ENCODE measurements at regions not wholly inside any gene's neighbourhood (a gene's known extent, or its start where the extent isn't known, plus 50 kb on each side); places are given as distances from the start of the nearest gene placed in this dataset.

DNA sequence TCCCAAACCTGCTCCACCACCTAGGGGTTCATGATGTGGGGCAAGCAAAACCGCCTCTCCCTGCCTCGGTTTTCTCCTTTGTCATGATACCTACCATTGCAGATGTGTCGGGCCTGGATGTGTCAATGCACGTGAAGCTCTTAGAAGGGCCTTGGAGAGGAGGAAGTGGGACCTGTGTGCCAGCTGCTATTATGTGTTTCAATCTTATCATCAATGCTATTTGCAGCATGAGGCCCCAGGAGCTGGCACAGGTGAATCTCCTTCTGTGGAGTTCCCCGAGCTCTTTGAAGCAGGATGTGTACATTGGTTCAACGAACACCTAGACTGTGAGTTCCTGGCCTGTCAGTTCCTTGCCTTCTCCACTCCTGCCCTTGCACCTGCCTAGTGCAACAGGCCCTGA lies 331.6 kb downstream of the CTTN start:
- Mint-ChIP-seq H3K27me3 (peaks cover 12% of the 10 kb centered on the region), H3K4me3 (no peak overlapping the region), H3K27ac (no peak overlapping the region), H3K36me3 (ENCODE audit: low read depth) (no peaks in the 10 kb centered on the region), H3K4me1 (no peaks in the 10 kb centered on the region)
- DNase-seq (no peak), ATAC-seq (no peak)
- H3K9me3 ChIP-seq (ENCODE audit: control insufficient read depth, low read length, poor library complexity, severe bottlenecking), result no peaks in the 10 kb centered on the region

DNA sequence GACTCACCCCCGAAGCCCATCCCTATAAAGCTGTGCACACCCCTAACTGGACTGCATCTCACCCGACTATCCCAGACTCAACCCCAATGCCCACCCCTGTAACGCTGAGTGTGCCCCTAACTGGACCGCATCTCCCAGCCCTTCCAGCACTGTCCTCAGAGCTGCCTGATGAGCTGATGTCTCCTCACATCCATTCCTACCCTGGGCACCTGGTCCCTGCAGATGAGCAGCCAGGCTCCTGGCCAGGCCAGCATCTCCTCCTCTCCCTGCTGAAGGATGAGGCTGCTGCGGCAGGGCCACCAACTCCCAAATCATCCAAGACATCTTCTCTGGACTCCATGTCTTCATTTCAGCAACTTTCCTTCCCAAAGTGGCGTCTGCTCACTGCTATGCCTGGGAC lies 332.1 kb downstream of the CTTN start:
- no peaks in the 10 kb centered on the region for H3K9me3 ChIP-seq (ENCODE audit: control insufficient read depth, low read length, poor library complexity, severe bottlenecking)

DNA sequence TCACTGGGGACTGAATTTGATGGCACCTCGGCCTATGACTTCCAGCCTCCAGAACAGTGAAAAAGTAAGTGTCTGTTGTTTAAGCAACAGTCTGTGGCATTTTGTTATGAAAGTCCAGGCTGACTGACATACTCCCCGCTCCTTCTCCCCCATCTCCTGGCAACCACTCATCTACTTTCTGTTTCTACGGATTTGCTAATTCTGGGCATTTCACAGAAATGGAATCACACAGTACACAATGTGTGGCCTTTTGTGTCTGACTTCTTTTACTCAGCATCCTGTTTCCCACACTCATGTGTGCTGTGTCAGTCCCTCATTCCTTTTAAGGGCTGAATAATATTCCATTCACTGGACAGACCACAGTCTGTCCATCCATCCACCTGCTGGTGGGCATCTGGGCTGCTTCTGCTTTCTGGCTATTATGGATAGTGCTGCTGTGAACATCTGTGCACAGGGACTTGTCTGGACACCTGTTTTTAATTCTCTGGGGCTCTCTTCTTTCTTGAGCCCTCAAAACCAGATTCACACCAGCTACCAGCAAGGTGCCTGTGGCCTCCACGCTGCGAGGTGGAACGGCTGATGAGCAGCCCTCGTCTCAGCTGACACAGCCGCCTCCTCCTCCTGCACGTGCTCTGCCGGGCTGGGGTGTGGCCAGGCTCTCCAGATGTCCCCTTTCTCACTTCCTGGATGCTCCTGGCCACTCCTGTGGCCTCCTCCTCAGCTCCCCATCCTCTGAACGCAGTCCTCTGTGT lies 333.1 kb downstream of the CTTN start:
- Mint-ChIP-seq H3K27me3 (peaks cover 12% of the 10 kb centered on the region), H3K4me1 (peaks cover 3% of the 10 kb centered on the region), H3K4me3 (no peak overlapping the region), H3K36me3 (ENCODE audit: low read depth) (no peaks in the 10 kb centered on the region), H3K27ac (no peak overlapping the region)
- H3K9me3 ChIP-seq (ENCODE audit: control insufficient read depth, low read length, poor library complexity, severe bottlenecking), result no peaks in the 10 kb centered on the region
- DNase-seq, result no peak
- ATAC-seq, result no peak

More for the DNA sequence above, 332.1 kb downstream of the CTTN start:
- no peak overlapping the region for H3K4me3 Mint-ChIP-seq
- no peak overlapping the region for H3K27ac Mint-ChIP-seq
- DNase-seq (no peak), ATAC-seq (no peak)
- H3K27me3 Mint-ChIP-seq, result peaks cover 12% of the 10 kb centered on the region
- no peaks in the 10 kb centered on the region for H3K36me3 Mint-ChIP-seq (ENCODE audit: low read depth)
- no peaks in the 10 kb centered on the region for H3K4me1 Mint-ChIP-seq

DNA sequence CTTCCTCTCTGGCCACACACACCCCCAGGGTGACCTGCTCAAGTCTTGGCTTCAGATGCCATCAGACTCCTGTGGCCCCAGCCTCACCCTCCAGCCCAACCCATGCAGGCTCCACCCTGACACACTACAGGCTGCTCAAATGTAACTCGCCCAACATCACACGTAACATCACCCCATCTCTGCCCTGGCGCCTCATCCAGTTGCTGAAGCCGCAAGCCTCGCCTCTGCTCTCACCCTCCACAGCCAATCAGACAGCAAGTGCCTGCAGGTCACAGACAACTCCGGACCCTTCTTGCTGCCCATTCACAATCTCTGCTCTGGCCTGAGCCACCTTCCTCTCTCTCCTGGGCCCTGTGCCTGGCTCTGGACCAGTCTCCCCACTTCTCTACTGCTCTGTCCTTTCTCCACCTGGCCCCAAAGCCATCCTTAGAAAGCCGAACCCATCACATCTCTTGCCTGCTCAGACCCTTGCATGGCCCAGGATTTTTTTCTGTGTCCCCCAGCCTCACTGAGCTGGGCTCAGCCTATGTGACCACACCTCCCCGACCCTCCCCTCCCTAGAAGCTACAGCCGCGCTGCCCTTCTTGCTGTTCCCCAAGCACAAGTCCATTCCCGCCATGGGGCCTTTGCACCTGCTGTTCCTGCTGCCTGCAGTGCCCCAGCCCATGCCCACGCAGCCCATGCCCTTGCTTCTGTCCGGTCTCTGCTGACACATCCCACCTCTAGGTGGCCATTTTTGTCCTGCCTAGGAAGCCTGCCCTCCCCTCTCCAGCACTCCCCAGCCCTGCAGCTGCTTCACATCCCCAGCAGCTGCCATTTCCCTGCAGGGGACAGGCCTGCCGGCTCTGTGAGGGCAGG lies 333.9 kb downstream of the CTTN start:
- no peak overlapping the region for H3K27ac Mint-ChIP-seq
- peaks cover 3% of the 10 kb centered on the region for H3K4me1 Mint-ChIP-seq
- peaks cover 13% of the 10 kb centered on the region for H3K27me3 Mint-ChIP-seq
- ATAC-seq (no peak), DNase-seq (no peak)
- no peaks in the 10 kb centered on the region for H3K9me3 ChIP-seq (ENCODE audit: control insufficient read depth, low read length, poor library complexity, severe bottlenecking)
- no peak overlapping the region for H3K4me3 Mint-ChIP-seq
- H3K36me3 Mint-ChIP-seq (ENCODE audit: low read depth), result no peaks in the 10 kb centered on the region

DNA sequence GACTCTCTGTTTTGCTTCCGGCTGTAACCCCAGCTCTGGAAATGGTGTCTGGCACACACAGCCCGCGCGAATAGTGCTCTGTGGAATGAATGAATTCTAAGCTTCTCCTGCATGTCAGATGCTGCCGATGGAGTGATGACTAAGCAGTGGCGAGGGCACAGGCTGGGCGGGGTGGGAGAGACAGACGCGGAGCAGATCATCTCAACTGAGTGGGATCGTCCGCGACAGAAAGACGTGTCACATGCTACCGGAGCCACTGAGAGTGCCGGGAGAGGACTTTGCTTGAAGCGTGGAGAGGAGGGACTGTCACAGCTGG lies 334.5 kb downstream of the CTTN start:
- Mint-ChIP-seq H3K27me3 (peaks cover 18% of the 10 kb centered on the region), H3K4me1 (peaks cover 3% of the 10 kb centered on the region), H3K4me3 (no peak overlapping the region), H3K36me3 (ENCODE audit: low read depth) (no peaks in the 10 kb centered on the region), H3K27ac (no peak overlapping the region)
- H3K9me3 ChIP-seq (ENCODE audit: control insufficient read depth, low read length, poor library complexity, severe bottlenecking), result no peaks in the 10 kb centered on the region
- DNase-seq (no peak), ATAC-seq (no peak)

DNA sequence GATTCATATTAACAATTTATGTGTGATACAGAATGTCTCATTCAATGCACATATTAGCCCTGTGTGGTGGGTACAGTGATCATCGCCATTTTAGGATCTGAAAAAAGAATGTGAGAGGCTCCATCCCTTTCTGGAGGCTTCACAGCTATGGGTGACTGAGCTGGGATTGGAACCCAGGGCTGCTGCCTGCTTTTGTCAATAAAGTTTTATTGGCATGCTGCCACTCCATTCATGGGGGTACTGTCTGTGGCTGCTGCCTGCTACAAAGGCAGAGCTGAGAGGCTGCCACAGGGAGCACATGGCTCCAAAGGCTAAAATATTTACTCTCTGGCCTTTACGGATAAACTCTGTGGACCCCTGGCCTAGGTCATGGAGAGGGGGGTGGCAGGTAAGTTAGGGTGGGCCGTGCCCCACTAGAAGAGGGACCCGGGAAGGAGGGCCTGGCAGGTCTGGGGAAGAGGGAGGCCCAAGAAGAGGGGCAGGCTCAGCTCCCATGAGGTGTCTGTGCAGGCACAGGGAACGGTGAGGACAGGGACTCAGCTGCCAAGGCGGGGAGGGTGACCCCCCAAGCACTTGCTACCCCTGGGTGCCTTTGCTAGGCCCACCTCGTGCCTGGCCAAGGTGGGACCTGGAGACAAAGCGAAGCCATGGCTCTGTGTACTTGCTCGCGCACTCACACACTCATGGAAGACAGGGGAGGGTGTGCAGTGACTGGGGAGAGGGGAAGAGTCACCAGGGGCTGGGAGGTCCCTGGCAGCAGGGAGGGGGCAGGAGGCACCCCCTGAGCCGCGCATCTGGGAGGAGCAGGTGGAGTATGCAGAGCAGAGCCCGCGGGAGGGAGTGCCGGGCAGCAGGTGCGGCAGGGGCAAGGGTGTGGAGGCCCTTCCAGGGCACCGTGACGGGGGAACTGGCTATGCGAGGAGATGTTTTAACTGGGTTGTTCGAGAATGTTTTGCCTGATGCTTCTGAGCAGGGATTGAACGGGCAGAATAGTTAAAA lies 335.3 kb downstream of the CTTN start:
- H3K27ac Mint-ChIP-seq, result no peak overlapping the region
- DNase-seq (no peak), ATAC-seq (no peak)
- peaks cover 18% of the 10 kb centered on the region for H3K27me3 Mint-ChIP-seq
- no peaks in the 10 kb centered on the region for H3K36me3 Mint-ChIP-seq (ENCODE audit: low read depth)
- H3K4me3 Mint-ChIP-seq, result no peak overlapping the region
- peaks cover 3% of the 10 kb centered on the region for H3K4me1 Mint-ChIP-seq
- H3K9me3 ChIP-seq (ENCODE audit: control insufficient read depth, low read length, poor library complexity, severe bottlenecking), result no peaks in the 10 kb centered on the region

DNA sequence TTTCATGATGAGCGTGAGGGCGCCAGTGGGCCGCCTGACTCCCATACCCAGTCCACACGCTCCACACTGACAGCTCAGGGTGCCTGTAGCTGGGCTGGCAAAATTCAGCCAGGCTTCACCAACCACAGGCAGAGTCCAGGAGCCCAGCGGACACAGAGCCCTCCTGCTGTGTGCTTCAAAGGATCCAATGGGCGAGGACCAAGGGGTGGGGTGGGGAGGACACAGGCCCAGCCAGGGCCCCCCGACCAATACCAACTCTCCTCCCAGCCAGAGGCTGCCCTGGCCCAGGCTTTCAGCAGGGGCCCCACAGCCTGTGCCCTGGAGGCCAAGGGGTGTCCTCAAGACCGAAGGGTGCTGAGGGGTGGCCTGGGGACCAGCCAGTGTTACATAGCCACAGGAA lies 336.1 kb downstream of the CTTN start:
- no peak for DNase-seq
- no peak overlapping the region for H3K27ac Mint-ChIP-seq
- no peak overlapping the region for H3K4me3 Mint-ChIP-seq
- H3K9me3 ChIP-seq (ENCODE audit: control insufficient read depth, low read length, poor library complexity, severe bottlenecking), result no peaks in the 10 kb centered on the region
- H3K36me3 Mint-ChIP-seq (ENCODE audit: low read depth), result no peaks in the 10 kb centered on the region
- ATAC-seq, result no peak
- H3K27me3 Mint-ChIP-seq, result peaks cover 18% of the 10 kb centered on the region
- H3K4me1 Mint-ChIP-seq, result peaks cover 3% of the 10 kb centered on the region

DNA sequence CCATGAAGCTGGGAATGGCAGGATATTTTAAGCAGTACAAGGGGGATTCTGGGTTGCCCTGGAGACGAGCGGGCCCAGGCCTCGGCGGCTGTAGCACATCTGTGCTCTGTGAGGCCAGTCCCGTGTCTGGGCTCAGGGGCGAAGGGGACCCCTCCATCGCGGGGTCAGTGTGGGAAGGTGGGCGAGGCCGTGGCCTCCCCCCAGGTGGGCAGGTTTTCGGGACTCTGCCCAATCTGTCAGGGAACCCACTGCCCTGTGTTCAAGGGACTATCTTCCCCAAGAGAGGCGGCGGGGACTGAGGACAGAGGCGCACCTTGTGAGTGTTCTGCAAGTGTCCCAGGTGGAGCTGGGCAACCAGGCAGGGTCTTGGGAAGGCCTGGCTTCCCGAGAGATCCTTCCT lies 336.6 kb downstream of the CTTN start:
- Mint-ChIP-seq H3K4me1 (peaks cover 3% of the 10 kb centered on the region), H3K4me3 (no peak overlapping the region), H3K27me3 (peaks cover 18% of the 10 kb centered on the region), H3K27ac (no peak overlapping the region), H3K36me3 (ENCODE audit: low read depth) (no peaks in the 10 kb centered on the region)
- H3K9me3 ChIP-seq (ENCODE audit: control insufficient read depth, low read length, poor library complexity, severe bottlenecking), result no peaks in the 10 kb centered on the region
- DNase-seq (no peak), ATAC-seq (no peak)

DNA sequence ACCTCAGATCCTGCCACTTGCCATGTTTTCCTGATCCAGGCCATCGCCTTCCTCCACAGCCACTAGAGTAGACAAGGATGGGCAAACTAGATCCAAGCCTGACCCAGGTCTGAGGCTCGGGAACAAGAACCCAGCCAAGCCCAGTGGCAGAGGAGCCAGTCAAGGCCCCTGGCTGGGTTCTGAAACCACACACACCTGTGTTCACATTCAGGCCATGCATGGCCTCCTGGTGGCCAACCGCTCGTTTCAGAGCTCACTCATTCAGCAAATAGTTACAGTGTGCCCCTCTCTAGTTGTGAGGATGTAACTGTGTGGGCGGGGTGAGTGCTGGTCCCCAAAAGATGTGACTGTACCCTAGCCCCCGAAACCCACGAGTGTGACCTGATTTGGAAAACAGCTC lies 337.6 kb downstream of the CTTN start:
- Mint-ChIP-seq H3K27ac (no peak overlapping the region), H3K4me3 (no peak overlapping the region), H3K27me3 (peaks cover 12% of the 10 kb centered on the region), H3K36me3 (ENCODE audit: low read depth) (no peaks in the 10 kb centered on the region), H3K4me1 (peaks cover 3% of the 10 kb centered on the region)
- no peak for ATAC-seq
- DNase-seq, result no peak
- no peaks in the 10 kb centered on the region for H3K9me3 ChIP-seq (ENCODE audit: control insufficient read depth, low read length, poor library complexity, severe bottlenecking)

DNA sequence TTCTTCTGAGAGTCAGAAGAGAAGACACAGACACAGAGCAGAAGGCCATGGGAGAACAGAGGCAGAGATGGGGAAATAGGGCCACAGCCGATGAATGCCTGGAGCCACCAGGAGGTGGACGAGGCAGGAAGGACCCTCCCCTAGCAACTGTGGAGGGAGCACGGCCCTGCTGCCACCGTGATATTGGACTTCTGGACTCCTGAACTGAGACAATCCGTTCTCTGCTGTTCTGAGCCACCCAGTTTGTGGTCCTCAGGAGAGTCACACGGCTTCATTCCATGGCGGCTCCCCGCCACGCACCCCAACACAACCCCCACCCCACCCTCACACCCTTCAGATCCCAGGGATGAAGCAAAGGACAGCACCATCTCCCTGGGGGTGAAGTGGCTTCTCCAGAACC lies 338.1 kb downstream of the CTTN start:
- Mint-ChIP-seq H3K27me3 (peaks cover 12% of the 10 kb centered on the region), H3K36me3 (ENCODE audit: low read depth) (no peaks in the 10 kb centered on the region), H3K27ac (no peak overlapping the region), H3K4me1 (peaks cover 3% of the 10 kb centered on the region), H3K4me3 (no peak overlapping the region)
- ATAC-seq (no peak), DNase-seq (no peak)
- H3K9me3 ChIP-seq (ENCODE audit: control insufficient read depth, low read length, poor library complexity, severe bottlenecking), result no peaks in the 10 kb centered on the region

DNA sequence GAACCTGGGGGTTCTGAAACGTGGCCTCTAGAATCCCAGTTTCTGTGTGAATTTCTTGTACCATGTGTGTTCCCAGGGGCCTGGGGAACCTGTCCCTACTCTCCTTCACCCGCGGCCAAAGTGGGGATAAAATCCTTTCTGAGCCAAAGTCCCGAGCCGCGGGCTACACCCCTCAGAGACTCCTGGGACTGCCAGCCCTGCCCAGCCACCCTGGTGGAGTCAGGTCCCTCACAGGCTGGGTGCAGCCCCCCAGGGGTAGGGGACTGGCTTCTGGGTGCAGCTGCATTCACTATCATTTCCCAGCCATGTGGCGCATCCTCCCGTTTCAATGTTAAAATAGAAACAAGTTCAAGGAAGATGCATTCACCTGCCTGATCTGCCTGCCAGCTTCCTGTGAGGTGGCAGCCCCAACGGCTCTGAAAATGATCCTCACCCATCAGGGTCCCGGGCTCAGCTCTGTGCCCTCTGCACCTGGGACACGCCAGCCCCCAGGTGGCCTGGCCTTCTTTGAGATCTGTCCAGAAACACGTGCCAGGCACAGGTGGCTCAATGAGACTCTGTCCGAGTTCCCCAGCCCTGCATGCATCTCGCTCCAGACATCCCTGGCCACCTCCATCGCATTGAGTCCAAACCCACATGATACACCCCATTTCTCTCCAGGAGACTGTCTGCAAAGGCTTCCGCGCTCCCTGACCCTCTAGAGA lies 338.8 kb downstream of the CTTN start:
- H3K4me3 Mint-ChIP-seq, result no peak overlapping the region
- DNase-seq, result no peak

DNA sequence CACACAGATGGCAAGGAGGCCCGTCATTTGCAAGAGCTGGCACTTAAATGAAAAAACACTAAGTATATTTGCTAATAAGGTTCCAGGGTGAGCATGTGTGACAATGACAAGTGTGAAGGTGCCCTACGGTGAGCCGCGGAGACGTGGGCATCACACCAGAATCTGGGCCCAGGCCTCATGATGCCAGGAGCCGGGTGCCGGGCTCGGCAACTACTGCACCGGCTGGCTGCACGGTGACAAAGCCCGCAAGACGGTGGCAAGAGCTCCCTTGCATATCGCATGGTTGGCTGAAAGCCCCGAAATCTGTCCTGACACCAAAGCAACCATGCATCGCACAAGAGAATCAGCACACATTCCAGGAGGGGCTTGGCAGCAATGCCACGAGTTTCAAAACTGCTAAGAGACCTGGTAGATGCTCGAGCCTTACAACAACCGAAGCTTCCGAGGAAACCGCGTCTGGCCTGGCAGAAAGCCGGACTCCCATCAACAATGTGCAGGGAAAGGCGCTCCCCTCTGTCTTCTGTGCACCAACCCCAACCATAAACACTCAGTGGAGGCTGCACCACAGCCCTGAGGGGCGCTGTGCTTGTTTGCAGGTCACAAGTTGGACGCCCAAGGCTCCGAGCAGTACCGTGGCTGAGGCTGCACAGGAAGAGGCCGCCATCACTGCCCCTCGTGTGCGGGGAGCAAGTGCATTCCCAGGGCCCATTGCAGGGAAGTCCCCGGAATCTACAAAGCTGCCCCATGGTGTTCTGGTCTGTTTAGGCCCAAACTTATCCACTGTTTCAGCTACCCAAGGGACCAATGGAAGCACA lies 339.7 kb downstream of the CTTN start:
- Mint-ChIP-seq H3K4me3 (no peak overlapping the region), H3K36me3 (ENCODE audit: low read depth) (no peaks in the 10 kb centered on the region), H3K27ac (no peak overlapping the region), H3K27me3 (peaks cover 22% of the 10 kb centered on the region), H3K4me1 (peaks cover 3% of the 10 kb centered on the region)
- DNase-seq (no peak), ATAC-seq (no peak)
- H3K9me3 ChIP-seq (ENCODE audit: control insufficient read depth, low read length, poor library complexity, severe bottlenecking), result no peaks in the 10 kb centered on the region

More for the DNA sequence above, 338.8 kb downstream of the CTTN start:
- no peaks in the 10 kb centered on the region for H3K9me3 ChIP-seq (ENCODE audit: control insufficient read depth, low read length, poor library complexity, severe bottlenecking)
- H3K36me3 Mint-ChIP-seq (ENCODE audit: low read depth), result no peaks in the 10 kb centered on the region
- peaks cover 18% of the 10 kb centered on the region for H3K27me3 Mint-ChIP-seq
- peaks cover 3% of the 10 kb centered on the region for H3K4me1 Mint-ChIP-seq
- no peak overlapping the region for H3K27ac Mint-ChIP-seq
- ATAC-seq, result no peak

All from T-helper 17 cell (primary cell).